ENCODE measurements at regions not wholly inside any gene's neighbourhood (a gene's known extent, or its start where the extent isn't known, plus 50 kb on each side); places are given as distances from the start of the nearest gene placed in this dataset.

DNA sequence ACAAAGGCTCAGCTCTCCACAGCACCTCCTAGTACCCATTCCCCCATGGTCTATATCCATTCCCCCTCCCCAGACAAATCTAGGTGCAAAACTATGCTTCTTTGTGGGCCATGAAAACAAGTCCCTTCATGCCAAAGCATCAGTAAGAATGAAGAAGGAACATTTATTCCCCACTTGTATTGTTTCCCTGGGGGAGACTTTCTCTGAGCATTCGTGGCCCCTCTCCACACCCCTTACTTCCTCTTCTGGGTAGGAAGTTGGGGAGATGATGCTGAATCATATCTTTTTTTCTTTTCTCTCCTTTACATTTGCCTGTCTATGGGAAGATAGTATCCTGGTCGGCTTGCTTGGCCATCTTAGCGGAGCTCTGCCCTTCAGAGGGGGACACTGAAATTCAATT is 246.8 kb downstream of the NSG2 start:
- Histone ChIP-seq H3K9ac (ENCODE audit: low read depth, low read length) (no peak overlapping the region), H3K27me3 (ENCODE audit: insufficient read depth, low read length) (no peaks in the 10 kb centered on the region), H3K4me1 (ENCODE audit: insufficient read depth, low read length) (no peaks in the 10 kb centered on the region), H3K27ac (ENCODE audit: low read depth, low read length) (no peak overlapping the region), H3K36me3 (ENCODE audit: insufficient read depth, low read length) (no peaks in the 10 kb centered on the region), H3K9me3 (ENCODE audit: insufficient read depth, low read depth, low read length) (no peaks in the 10 kb centered on the region), H3K4me3 (ENCODE audit: low read length) (no peak overlapping the region)
- WGBS, result 93% methylated on average over 2 of the region's 3 CpGs

DNA sequence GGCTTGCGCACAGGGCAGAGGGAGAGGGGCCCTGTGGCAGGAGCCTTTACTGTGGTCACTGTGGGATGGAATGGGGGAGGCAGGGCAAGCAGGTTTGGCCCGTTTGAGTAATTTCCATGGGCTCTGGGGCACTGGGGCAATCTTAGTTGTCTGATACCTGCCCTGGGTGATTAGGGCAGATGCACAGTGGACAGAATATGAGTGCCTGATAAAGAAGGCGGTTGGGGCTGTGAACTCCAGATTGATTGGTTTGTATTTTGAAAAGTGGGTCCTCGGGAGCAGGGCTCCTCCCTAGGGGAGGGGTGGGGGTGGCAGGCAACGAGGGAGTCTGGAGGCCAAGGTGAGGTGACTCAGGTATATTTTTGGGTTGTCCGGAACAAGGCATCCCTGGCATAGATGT is 247.5 kb downstream of the NSG2 start:
- H3K4me3 ChIP-seq (ENCODE audit: low read length), result no peak overlapping the region
- H3K36me3 ChIP-seq (ENCODE audit: insufficient read depth, low read length), result no peaks in the 10 kb centered on the region
- no peaks in the 10 kb centered on the region for H3K9me3 ChIP-seq (ENCODE audit: insufficient read depth, low read depth, low read length)
- no peaks in the 10 kb centered on the region for H3K27me3 ChIP-seq (ENCODE audit: insufficient read depth, low read length)
- no peak overlapping the region for H3K27ac ChIP-seq (ENCODE audit: low read depth, low read length)
- no peaks in the 10 kb centered on the region for H3K4me1 ChIP-seq (ENCODE audit: insufficient read depth, low read length)
- WGBS, result 83% methylated on average over 6 of the region's 6 CpGs
- H3K9ac ChIP-seq (ENCODE audit: low read depth, low read length), result no peak overlapping the region

DNA sequence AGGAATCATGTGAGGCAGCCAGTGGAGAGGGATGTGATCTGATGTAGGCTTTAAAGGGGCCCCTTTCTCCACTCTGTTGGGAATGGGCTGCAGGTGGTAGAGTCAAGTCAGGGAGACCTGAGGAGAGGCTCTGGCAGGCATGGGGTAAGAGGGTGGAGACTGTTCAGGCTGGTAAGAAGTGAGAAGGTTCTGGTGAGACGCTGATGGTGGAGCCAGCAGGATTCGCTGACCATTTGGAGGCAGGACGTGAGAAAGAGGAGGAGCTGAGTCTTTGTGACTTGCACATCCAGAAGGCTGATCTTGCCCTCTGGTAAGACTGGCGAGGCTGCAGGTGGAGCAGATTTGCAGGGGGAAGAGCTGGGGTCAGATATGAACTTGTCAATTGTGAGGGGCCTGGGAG is 248.0 kb downstream of the NSG2 start:
- H3K27ac ChIP-seq (ENCODE audit: low read depth, low read length), result no peak overlapping the region
- WGBS, result 90% methylated on average over 4 of the region's 4 CpGs
- no peaks in the 10 kb centered on the region for H3K36me3 ChIP-seq (ENCODE audit: insufficient read depth, low read length)
- no peaks in the 10 kb centered on the region for H3K4me1 ChIP-seq (ENCODE audit: insufficient read depth, low read length)
- H3K27me3 ChIP-seq (ENCODE audit: insufficient read depth, low read length), result no peaks in the 10 kb centered on the region
- H3K9ac ChIP-seq (ENCODE audit: low read depth, low read length), result no peak overlapping the region
- H3K4me3 ChIP-seq (ENCODE audit: low read length), result no peak overlapping the region
- no peaks in the 10 kb centered on the region for H3K9me3 ChIP-seq (ENCODE audit: insufficient read depth, low read depth, low read length)

DNA sequence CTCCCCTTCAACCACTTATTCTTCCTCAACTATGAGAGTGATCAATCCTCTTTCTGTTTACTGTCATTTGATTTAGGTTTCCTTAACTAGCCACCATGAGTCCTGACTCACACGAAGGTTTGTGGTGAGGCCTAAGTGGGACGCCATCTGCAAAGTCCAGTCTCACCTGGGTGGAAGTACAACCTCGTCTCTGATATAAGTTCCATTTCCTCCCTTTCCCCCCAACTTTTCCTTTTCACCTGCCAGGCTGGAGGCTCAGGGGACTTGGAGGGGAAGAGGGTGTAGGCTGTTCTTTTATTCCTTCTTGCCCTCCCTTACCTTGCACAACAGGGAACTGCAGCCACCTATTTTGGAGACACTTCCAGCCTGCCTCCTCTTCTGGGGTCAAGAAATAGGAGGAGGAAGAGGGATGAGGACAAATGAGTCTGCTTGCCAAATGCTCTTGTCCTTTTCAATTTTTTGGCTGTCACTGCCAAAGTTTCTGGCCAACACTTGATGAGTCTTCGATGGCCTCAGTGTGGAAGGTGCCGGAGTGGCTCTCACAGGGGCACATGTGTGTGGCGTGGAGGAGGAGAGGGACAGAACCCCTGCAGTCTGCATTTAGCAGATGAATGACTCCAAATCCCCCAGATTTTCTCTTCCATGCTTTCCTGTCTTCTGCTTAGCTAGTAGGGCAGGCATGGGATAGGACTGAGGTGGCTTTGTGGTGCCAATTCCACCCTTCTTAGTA is 249.6 kb downstream of the NSG2 start:
- H3K27me3 ChIP-seq (ENCODE audit: insufficient read depth, low read length), result no peaks in the 10 kb centered on the region
- H3K4me3 ChIP-seq (ENCODE audit: low read length), result no peak overlapping the region
- no peaks in the 10 kb centered on the region for H3K36me3 ChIP-seq (ENCODE audit: insufficient read depth, low read length)
- no peaks in the 10 kb centered on the region for H3K4me1 ChIP-seq (ENCODE audit: insufficient read depth, low read length)
- no peak overlapping the region for H3K27ac ChIP-seq (ENCODE audit: low read depth, low read length)
- WGBS, result 78% methylated on average over 6 of the region's 6 CpGs
- H3K9ac ChIP-seq (ENCODE audit: low read depth, low read length), result no peak overlapping the region
- no peaks in the 10 kb centered on the region for H3K9me3 ChIP-seq (ENCODE audit: insufficient read depth, low read depth, low read length)

DNA sequence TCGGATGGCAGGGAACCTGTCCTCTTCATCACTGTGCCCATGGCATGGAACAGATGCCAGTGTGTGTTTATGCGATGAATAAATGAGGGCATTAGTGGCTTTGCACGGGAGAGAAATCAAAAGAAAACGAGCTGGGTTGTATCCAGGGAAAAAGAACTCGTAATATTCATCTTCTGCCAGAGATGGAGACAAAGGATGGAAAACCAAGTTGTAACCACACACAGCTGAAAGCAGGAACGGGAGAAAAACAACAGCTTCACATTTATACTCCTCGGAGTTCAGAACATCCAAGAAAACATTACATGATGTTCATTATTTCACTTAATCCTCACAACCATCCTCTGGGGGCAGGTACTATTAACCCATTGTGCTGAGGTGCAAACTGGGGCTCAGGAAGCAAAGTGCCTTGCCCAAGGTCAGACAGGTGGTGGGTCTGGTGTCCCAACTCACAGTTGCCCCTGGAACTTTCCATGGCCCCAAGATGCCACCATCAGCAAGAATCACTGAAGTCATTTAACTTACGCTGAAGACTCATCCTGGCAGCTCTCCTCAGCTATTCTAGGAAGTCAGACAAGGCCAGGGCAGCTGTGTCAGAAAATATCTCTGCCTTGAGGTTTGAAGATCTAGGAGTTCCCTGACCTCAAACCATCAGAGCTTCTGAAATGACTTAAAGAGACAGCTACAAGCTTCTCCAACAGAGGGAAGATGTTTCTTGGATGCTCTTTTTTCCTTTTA is 250.4 kb downstream of the NSG2 start:
- Histone ChIP-seq H3K4me1 (ENCODE audit: insufficient read depth, low read length) (peaks cover 6% of the 10 kb centered on the region; the same call in 1 of the 2 replicates), H3K4me3 (ENCODE audit: low read length) (no peak overlapping the region), H3K9me3 (ENCODE audit: insufficient read depth, low read depth, low read length) (no peaks in the 10 kb centered on the region), H3K36me3 (ENCODE audit: insufficient read depth, low read length) (no peaks in the 10 kb centered on the region), H3K27me3 (ENCODE audit: insufficient read depth, low read length) (no peaks in the 10 kb centered on the region), H3K9ac (ENCODE audit: low read depth, low read length) (no peak overlapping the region), H3K27ac (ENCODE audit: low read depth, low read length) (no peak overlapping the region)
- 89% methylated on average over 8 of the region's 8 CpGs for WGBS

GRCh38 chr5:174300118-174300940 is 254.8 kb downstream of the NSG2 start:
- Histone ChIP-seq H3K36me3 (ENCODE audit: insufficient read depth, low read length) (no peaks in the 10 kb centered on the region), H3K9ac (ENCODE audit: low read depth, low read length) (no peak overlapping the region), H3K27me3 (ENCODE audit: insufficient read depth, low read length) (no peaks in the 10 kb centered on the region), H3K9me3 (ENCODE audit: insufficient read depth, low read depth, low read length) (no peaks in the 10 kb centered on the region), H3K4me3 (ENCODE audit: low read length) (no peak overlapping the region), H3K4me1 (ENCODE audit: insufficient read depth, low read length) (peaks cover 10% of the 10 kb centered on the region; the same call in 1 of the 2 replicates), H3K27ac (ENCODE audit: low read depth, low read length) (no peak overlapping the region)
- WGBS, result 90% methylated on average over 8 of the region's 8 CpGs

DNA sequence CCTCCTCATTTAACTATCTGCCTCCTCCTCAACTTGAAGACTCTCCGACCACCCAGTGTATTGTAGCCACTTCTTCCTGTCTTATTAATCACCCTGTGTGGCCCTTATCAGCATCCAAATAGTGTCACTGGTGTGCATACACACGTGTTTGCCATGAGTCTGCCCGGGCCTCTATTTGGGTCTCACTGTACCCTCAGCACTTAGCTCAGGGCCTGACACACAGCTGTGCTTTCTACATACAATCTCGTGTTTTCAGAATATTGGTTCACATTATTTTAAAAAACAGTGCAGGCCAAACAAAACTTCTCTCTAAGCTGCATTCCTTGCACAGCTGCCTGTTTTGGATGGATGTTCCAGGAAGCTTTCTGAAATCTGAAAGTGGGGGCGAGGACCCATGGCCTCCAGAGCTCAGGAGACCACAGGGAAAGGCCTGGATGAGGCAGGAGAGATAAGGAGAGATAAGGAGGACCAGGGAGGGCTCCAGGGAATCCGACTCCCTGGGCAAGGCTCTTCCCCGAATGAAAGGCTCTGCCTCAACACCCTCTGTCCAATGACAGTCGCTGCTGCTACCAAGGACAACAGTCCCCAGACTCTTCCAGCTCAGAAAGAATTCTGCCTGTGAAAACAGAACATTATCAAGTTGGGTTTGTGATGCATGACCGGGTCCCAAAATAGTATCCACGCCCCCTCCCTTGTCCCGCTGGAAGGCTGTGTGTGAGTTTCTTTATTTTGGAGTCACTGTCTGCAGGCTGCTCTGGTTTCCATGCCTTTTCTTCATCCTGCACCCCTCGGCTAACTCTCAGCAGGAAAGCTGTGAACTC is 255.6 kb downstream of the NSG2 start:
- 44% methylated on average over 11 of the region's 12 CpGs for WGBS
- H3K4me1 ChIP-seq (ENCODE audit: insufficient read depth, low read length), result peaks cover 10% of the 10 kb centered on the region; the same call in 1 of the 2 replicates
- H3K9me3 ChIP-seq (ENCODE audit: insufficient read depth, low read depth, low read length), result no peaks in the 10 kb centered on the region
- H3K36me3 ChIP-seq (ENCODE audit: insufficient read depth, low read length), result no peaks in the 10 kb centered on the region
- H3K4me3 ChIP-seq (ENCODE audit: low read length), result no peak overlapping the region
- H3K27ac ChIP-seq (ENCODE audit: low read depth, low read length), result no peak overlapping the region
- H3K9ac ChIP-seq (ENCODE audit: low read depth, low read length), result no peak overlapping the region
- no peaks in the 10 kb centered on the region for H3K27me3 ChIP-seq (ENCODE audit: insufficient read depth, low read length)

GRCh38 chr5:174301848-174302625 is 256.5 kb downstream of the NSG2 start:
- Histone ChIP-seq H3K9ac (ENCODE audit: low read depth, low read length) (no peak overlapping the region), H3K9me3 (ENCODE audit: insufficient read depth, low read depth, low read length) (no peaks in the 10 kb centered on the region), H3K36me3 (ENCODE audit: insufficient read depth, low read length) (no peaks in the 10 kb centered on the region), H3K27ac (ENCODE audit: low read depth, low read length) (no peak overlapping the region), H3K4me1 (ENCODE audit: insufficient read depth, low read length) (peaks cover 10% of the 10 kb centered on the region; the same call in 1 of the 2 replicates), H3K4me3 (ENCODE audit: low read length) (no peak overlapping the region), H3K27me3 (ENCODE audit: insufficient read depth, low read length) (no peaks in the 10 kb centered on the region)
- WGBS, result 89% methylated on average over 10 of the region's 10 CpGs

GRCh38 chr5:174303035-174303434 is 257.5 kb downstream of the NSG2 start:
- no peak overlapping the region for H3K9ac ChIP-seq (ENCODE audit: low read depth, low read length)
- no peaks in the 10 kb centered on the region for H3K9me3 ChIP-seq (ENCODE audit: insufficient read depth, low read depth, low read length)
- 79% methylated on average over 8 of the region's 8 CpGs for WGBS
- H3K4me3 ChIP-seq (ENCODE audit: low read length), result no peak overlapping the region
- H3K27me3 ChIP-seq (ENCODE audit: insufficient read depth, low read length), result no peaks in the 10 kb centered on the region
- H3K4me1 ChIP-seq (ENCODE audit: insufficient read depth, low read length), result peaks cover 10% of the 10 kb centered on the region; the same call in 1 of the 2 replicates
- H3K36me3 ChIP-seq (ENCODE audit: insufficient read depth, low read length), result no peaks in the 10 kb centered on the region
- H3K27ac ChIP-seq (ENCODE audit: low read depth, low read length), result no peak overlapping the region

DNA sequence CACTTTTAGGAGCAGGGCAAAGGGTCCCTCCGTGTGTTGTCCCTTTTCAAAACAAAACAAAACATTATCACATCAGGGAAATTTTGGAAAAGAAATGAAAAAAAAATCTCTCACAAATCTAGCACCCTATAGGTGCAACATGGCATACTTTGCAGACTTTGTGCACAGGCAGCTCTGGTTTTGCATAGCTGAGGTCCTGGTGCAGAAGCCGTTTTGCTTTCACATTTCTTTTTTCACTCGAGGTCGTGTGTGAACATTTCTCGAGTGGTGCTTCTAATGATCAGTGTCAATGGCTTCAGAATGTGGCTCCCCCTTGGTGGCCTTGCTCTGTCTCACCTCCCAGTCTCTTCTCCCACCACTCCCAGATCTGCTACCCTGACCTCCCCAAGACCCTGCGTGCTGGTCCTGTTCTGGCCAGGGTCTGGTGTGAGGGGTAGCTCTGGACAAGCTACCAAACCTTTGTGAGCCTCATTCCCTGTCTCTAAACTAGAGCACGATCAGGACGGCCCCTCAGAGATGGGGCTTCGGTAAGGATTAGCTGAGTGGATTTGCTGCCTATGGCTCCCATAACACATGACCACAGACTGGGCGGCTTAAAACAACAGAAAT is 258.0 kb downstream of the NSG2 start:
- Histone ChIP-seq H3K36me3 (ENCODE audit: insufficient read depth, low read length) (no peaks in the 10 kb centered on the region), H3K9me3 (ENCODE audit: insufficient read depth, low read depth, low read length) (no peaks in the 10 kb centered on the region), H3K4me1 (ENCODE audit: insufficient read depth, low read length) (peaks cover 10% of the 10 kb centered on the region; the same call in 1 of the 2 replicates), H3K4me3 (ENCODE audit: low read length) (no peak overlapping the region), H3K9ac (ENCODE audit: low read depth, low read length) (no peak overlapping the region), H3K27me3 (ENCODE audit: insufficient read depth, low read length) (no peaks in the 10 kb centered on the region), H3K27ac (ENCODE audit: low read depth, low read length) (no peak overlapping the region)
- WGBS, result 90% methylated on average over 9 of the region's 10 CpGs

Measured in HUES64 (cell line).